Liver (tissue), 3 donors: ENCODE measurements at regions not wholly inside any gene's neighbourhood (a gene's known extent, or its start where the extent isn't known, plus 50 kb on each side); places are given as distances from the start of the nearest gene placed in this dataset.

Experiments used
- CTCF ChIP-seq: fragments of 150-350 bp; IDR thresholded peaks from 2 replicates; pipeline ENCODE4 v1.5.1; 2017; ENCODE audit warnings: improper control_type of control experiment, low read depth, low read length; ENCODE audit not compliant: missing input control
- MAX ChIP-seq: IDR thresholded peaks from 2 replicates; pipeline ENCODE4 v1.6.1; 2016; ENCODE audit warnings: antibody characterized with exemption
- RAD21 ChIP-seq, 2 donors: IDR thresholded peaks; 2 replicates each; pipeline ENCODE4 v1.6.1; 2016; ENCODE audit warnings: antibody characterized with exemption in 2 of 2, mild to moderate bottlenecking in 2 of 2
- REST ChIP-seq: IDR thresholded peaks from 2 replicates; pipeline ENCODE4 v1.6.1; 2016; ENCODE audit warnings: antibody characterized with exemption, mild to moderate bottlenecking
- TAF1 ChIP-seq: conservative IDR thresholded peaks from 2 replicates; pipeline ENCODE4 v1.6.1; 2016; ENCODE audit warnings: antibody characterized with exemption, mild to moderate bottlenecking
- donor health status: healthy.
- donor health status: healthy.

GRCh38 chr12:63066136-63066535 lies 84.9 kb downstream of the AVPR1A start:
- TF ChIP-seq CTCF, result no peak
- TF ChIP-seq MAX, result no peak
- TF ChIP-seq RAD21 (IDR thresholded peaks at IDR 0.05), result no peak
- no peak for TF ChIP-seq REST
- no peak for TF ChIP-seq TAF1
